ENCODE measurements at regions not wholly inside any gene's neighbourhood (a gene's known extent, or its start where the extent isn't known, plus 50 kb on each side); places are given as distances from the start of the nearest gene placed in this dataset.
"Not testable (repeated sequence)": the region's sequence is repeated elsewhere in the genome, so short reads cannot be mapped to it uniquely, and the experiment has no call there.

GRCh38 chr13:21883713-21884112 lies 212.8 kb downstream of the FGF9 start:
- no peak for DNase-seq

GRCh38 chr13:21884299-21884909 lies 213.5 kb downstream of the FGF9 start:
- no peak for DNase-seq

GRCh38 chr13:21884965-21885567 lies 214.2 kb downstream of the FGF9 start:
- no peak for DNase-seq

- no peak for DNase-seq
Measured at GRCh38 chr13:21885714-21886224, 214.9 kb downstream of the FGF9 start.

- DNase-seq = no peak
Measured at GRCh38 chr13:21889651-21890050, 218.8 kb downstream of the FGF9 start.

GRCh38 chr13:21890220-21890619 lies 219.3 kb downstream of the FGF9 start:
- DNase-seq = not testable (repeated sequence)

GRCh38 chr13:21894091-21894490 lies 223.2 kb downstream of the FGF9 start:
- DNase-seq = no peak

- no peak for DNase-seq
Measured at GRCh38 chr13:21894703-21895699, 224.1 kb downstream of the FGF9 start.

- no peak for DNase-seq
Measured at GRCh38 chr13:21895779-21896178, 224.9 kb downstream of the FGF9 start.

- no peak for DNase-seq
Measured at GRCh38 chr13:21897161-21897560, 226.3 kb downstream of the FGF9 start.

GRCh38 chr13:21898459-21898858 lies 227.6 kb downstream of the FGF9 start:
- DNase-seq = no peak

- no peak for DNase-seq
Measured at GRCh38 chr13:21898945-21899344, 228.1 kb downstream of the FGF9 start.

- DNase-seq = no peak
Measured at GRCh38 chr13:21901336-21901735, 230.5 kb downstream of the FGF9 start.

GRCh38 chr13:21901811-21902708 lies 231.2 kb downstream of the FGF9 start:
- DNase-seq = peak; percentile 0 to 45

- no peak for DNase-seq
Measured at GRCh38 chr13:21902709-21903098, 231.8 kb downstream of the FGF9 start.

- DNase-seq = no peak
Measured at GRCh38 chr13:21905486-21905885, 234.6 kb downstream of the FGF9 start.

GRCh38 chr13:21909331-21909730 lies 238.5 kb downstream of the FGF9 start:
- DNase-seq = no peak

- DNase-seq = no peak
Measured at GRCh38 chr13:21910546-21910945, 239.7 kb downstream of the FGF9 start.

GRCh38 chr13:21911646-21912298 lies 240.9 kb downstream of the FGF9 start:
- no peak for DNase-seq

- DNase-seq = peak in 1 of 2 experiments; percentile 6
Measured at GRCh38 chr13:21913010-21913409, 242.1 kb downstream of the FGF9 start.

- no peak for DNase-seq
Measured at GRCh38 chr13:21917086-21918015, 246.5 kb downstream of the FGF9 start.
